Hematopoietic multipotent progenitor cell treated with erythropoietin and hydrocortisone succinate and interleukin-3 and kit ligand, for 4 days (in vitro differentiated cells): ENCODE measurements at regions not wholly inside any gene's neighbourhood (a gene's known extent, or its start where the extent isn't known, plus 50 kb on each side); places are given as distances from the start of the nearest gene placed in this dataset.

Source experiments
- DNase-seq: peaks from one replicate; pipeline ENCODE4 v3.0.0-alpha.2; 2015

DNA sequence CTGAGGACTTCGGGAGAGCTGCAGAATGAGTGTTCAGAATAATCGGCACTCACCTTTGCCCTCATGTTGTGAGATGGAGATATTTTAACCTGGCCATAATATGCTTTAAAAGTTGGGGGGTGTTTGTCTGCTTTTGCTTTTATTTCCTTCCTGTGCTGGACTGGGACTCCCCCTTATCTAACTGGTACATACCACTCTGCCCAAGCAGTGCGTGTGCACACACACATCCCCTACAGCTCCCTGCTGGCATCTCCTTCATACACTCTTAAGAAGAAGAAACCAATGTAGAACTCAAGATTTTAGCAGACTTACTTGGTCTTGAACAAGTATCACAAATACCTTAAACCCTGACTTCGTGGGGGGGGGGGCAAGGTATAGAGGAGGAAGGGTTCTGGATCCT lies 146.2 kb upstream of the DMRT1 start:
- peak; percentile 79 for DNase-seq

- DNase-seq = peak; percentile 69
These were observed 144.9 kb upstream of the DMRT1 start for GRCh38 chr9:696332-697323.

DNA sequence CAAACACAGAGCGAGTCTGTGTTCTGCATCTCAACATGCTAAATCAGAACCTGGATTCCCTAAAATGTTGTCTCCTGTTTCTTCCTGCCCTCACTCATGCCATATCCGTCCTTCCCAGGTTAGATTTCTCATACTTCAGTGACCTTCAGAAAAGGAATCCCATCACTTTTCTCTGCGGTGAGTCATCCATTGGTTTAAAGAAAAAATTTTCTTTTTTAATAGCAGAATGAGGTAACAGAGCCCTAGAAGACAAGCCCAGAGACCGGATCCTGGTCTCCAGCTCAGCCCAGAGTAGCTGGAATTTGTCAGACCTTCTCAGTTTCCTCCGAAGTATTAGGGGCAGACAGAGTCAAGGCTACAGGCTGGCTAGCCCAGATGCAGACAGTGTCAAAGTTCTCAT lies 143.2 kb upstream of the DMRT1 start:
- DNase-seq = no peak

DNA sequence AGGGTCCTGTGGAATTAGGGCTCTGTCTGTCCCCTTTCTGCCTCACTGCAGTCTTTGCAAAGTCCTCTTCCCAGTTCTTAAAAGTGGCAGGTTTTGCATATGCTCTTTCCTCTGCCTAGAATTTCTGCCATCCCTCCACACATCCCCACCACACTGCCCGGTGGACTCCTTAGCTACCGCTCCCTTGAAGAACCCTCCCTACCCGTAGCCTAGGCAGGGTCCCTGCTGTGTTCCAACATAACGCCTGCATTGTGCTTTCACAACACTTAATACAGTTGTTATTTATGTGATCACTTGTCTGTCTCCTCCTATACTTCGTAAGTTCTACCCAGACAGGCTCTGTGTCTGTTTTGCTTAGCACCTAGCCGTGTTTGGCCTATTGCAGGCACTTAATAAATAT lies 142.5 kb upstream of the DMRT1 start:
- no peak for DNase-seq

- DNase-seq = no peak
These were observed 142.1 kb upstream of the DMRT1 start for GRCh38 chr9:699396-699795.

GRCh38 chr9:700365-701282 lies 140.9 kb upstream of the DMRT1 start:
- no peak for DNase-seq

DNA sequence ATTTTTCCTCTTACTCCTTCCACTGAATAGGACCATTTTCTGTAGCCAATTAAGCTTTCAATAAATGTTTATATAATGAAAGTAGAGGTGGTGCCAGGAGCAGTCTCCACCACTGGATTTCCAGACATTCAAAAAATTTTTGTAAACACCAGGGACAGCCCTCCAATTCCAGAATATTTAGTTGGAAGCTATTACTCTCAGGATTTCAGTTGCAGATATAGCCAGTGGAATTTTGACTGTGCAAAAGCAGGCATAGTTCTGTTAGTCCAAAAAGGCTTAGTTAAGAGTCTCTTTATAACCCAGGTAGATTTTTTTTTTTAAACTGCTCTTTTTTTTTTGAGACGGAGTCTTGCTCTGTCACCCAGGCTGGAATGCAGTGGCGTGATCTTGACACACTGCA lies 138.1 kb upstream of the DMRT1 start:
- DNase-seq = no peak

- no peak for DNase-seq
These were observed 135.4 kb upstream of the DMRT1 start for GRCh38 chr9:706073-706472.

DNA sequence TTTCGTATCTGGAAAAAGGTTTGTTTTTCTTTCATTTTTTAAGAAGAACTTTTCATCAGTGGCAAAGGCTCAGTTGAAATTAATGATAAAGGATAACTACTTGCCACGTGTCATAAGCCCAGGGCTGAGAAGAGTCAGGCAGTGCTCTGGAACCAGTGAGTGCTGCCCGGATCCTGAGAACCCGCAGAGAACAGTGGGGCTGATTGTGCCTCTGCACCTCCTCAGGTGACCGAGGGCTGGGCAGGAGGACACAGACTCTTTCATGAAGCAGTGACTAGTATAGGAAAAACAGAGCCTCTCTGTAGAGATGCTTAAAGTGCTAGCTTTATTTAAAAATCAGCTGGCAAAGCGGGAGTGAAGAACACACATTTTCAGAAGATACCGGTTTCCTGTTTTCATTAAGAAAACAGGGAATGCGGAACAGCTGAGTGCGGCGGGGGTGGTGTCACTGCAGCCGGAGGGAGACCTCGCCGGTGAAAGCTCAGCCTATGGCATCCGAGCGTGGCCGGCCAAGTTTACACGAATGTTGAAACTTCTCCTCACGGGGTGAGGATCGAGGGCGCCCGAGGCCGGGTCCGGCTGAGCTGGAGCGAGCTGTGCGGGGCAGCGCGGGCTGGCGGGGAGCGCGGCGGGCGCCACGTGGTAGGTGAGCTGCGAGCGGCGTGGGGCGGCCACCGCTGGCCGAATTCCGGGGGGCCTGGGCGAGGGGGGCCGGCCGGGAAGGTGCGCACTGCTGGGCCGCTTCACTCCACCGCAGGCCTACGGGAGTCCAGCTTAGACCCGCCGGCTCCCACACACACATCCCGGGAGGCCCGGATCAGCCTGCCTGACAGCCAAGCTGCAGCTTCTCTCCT lies 134.7 kb upstream of the DMRT1 start:
- peak; percentile 77 for DNase-seq

DNA sequence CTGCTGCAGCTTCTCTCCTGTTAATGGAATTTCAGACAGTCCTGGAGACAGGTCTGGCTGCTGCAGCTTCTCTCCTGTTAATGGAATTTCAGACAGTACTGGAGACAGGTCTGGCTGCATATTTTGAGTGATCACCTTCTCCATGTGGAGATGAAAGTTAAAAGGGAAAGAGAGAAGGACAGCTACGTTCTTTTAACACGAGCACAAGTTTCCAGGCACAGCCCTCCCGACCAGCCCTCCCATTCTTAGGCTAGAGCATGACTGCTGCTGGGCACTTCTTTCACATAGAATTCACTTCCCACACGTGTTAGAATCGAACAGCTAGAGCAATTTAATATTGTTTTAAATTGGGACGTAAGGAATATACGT lies 133.3 kb upstream of the DMRT1 start:
- DNase-seq = peak; percentile 68

DNA sequence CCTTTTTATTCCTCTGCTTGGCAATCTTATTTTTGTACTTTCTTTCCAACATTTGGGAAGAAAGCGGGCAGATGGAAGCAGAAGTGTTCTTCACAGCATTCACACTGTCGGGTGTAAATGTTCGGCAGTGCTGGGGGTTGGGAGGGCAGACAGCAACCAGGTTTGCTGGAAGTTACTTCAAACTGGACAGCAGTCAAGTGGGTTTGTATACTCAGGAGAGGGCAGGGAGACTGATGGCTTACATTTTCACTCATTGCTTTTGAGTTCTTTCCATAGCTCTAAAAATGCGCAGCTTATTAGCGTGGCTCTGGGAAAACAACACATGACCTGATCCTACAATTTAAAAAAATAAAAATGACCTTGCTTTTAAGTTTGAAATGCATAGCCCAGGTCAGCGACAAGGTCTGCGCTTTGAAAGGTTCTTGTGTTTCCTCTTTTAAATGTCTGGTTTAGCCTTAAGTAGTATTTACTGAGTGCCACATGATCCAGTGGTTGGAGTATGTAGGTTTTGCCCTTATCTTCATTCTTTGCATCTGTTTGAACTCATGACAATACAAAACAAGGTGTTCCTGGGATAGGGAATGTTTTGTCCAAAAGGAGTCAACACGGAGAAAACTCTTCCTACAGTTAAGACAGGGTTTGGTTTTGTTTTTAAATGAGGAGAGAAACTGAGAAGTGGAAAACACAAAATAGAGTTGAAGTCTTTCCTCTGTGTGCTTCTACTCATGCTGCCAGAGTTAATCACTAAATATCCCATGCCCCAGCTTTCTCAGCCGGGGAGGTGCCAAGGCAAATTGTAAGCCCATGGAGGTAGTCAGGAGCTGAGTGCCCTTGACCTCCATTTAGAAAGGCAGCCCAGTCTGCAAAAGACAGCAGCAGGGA lies 132.7 kb upstream of the DMRT1 start:
- peak; percentile 72 for DNase-seq

GRCh38 chr9:710951-711745 lies 130.3 kb upstream of the DMRT1 start:
- peak; percentile 34 for DNase-seq

- no peak for DNase-seq
These were observed 129.5 kb upstream of the DMRT1 start for GRCh38 chr9:711761-712553.

GRCh38 chr9:712643-713042 lies 128.9 kb upstream of the DMRT1 start:
- DNase-seq = no peak

DNA sequence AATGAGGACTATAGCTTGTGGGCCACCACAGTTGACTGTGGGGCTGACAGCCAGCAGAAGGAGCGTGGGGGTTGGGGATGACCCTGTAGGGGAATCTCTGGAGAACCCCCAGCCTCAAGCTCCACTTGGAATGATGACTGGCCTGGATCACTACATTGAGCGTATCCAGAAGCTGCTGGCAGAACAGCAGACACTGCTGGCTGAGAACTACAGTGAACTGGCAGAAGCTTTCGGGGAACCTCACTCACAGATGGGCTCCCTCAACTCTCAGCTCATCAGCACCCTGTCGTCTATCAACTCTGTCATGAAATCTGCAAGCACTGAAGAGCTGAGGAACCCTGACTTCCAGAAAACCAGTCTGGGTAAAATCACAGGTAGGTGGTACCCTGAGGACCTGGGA lies 128.4 kb upstream of the DMRT1 start:
- DNase-seq = no peak

- no peak for DNase-seq
These were observed 126.8 kb upstream of the DMRT1 start for GRCh38 chr9:714675-715074.

DNA sequence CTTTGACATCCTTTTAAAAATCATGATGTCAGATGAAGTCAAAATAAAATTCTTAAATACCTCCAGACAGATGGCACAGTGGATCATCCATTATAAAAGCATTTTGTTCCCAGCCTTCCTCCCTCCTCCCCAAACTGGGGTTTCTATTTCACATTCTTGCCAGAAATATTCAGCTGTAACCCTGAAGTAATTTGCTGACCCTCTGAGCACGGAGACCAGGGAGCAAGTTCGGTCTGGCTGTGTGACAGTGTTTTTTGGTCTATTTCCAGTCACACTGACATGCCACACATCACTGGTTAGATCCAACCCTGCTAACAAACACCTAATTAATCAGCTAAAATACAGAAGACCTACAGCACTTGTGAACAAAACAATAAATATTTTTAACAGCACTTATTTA lies 126.2 kb upstream of the DMRT1 start:
- DNase-seq = no peak

DNA sequence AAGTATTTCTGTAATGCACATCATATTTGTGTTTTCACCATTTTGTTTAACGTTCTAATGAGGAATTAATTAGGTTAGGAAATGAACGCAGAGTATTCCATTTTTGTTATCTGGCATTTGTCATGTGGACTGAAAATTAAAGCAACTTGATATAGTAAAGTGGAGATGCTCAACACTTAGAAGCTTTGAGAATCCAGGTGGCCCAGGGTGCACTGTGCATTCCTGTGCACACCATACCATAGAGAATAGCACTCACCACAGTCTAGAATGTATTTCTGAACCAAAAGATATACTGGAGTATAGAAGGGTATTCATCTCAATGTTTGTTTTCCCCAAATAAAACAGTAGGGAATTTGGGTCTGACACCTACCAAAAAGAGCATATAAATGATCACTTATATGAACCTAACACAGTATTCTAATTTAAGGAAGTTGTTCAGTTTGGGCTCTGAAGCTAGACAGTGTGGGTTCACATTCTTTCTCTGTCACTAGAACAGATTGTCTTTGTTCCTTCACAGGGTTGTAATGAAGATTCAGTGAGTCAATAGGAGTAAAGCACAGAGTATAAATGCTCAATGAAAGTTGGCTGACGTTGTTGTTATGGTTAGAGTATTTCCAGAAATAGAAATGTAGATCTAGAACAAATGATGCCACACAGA lies 125.6 kb upstream of the DMRT1 start:
- DNase-seq = peak; percentile 35

DNA sequence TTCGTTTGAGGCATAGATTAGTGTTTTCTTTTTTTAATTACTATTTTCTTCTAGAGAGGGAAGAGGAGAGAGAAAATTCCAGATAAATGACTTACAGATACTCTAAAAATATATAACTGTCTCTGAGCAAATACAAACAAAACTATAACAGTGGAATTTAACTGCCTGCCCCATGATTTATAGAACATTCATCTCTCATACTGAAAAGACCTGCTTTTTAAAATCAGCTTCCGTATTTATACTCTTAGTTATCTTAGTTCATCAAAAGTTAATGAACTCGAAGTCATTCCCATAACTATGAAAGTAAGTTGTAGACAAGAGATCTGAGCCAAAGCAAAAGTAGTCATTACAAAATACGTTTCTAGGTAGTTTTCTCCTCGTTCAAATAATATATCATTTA lies 123.8 kb upstream of the DMRT1 start:
- no peak for DNase-seq
